ENCODE measurements at regions not wholly inside any gene's neighbourhood (a gene's known extent, or its start where the extent isn't known, plus 50 kb on each side); places are given as distances from the start of the nearest gene placed in this dataset.

DNA sequence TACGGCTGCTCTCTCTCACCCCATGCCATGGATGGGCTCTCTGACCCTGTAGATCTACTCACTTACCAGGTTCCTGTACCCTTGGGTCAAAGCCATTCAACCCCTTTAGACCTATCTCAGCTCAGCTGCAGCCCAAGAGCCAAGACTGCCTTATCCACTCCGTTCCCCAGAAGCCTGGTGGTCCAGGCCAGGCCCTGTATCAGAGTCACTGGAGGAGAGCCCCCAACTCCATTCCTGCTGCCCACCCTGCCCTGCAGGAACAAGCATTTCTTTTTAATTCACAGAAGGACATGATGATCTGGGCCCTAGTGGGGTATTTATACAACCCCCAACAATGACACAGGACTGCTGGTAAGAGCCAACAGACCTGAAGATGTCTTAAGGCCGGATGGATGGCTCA is 76.8 kb downstream of the AIPL1 start:
- Histone ChIP-seq H3K4me3 (no peak overlapping the region), H3K27me3 (ENCODE audit: control insufficient read depth in 3 of 3, insufficient read depth in 3 of 3, low read length in 2 of 3) (no peaks in the 10 kb centered on the region), H3K9me3 (ENCODE audit: control insufficient read depth in 4 of 4, insufficient read depth in 3 of 4, low read length in 3 of 4) (peaks cover 0 to 3% (median 0%) of the 10 kb centered on the region in 4 donors), H3K4me1 (ENCODE audit: control insufficient read depth in 5 of 5, insufficient read depth in 5 of 5, low read length in 5 of 5) (no peaks in the 10 kb centered on the region), H3K27ac (ENCODE audit: low read depth in 1 of 2, low read length in 1 of 2) (no peak overlapping the region), H3K9ac (ENCODE audit: insufficient read depth in 1 of 2, low read length in 2 of 2) (no peak overlapping the region), H3K36me3 (ENCODE audit: control insufficient read depth in 4 of 4, insufficient read depth in 4 of 4, low read length in 4 of 4) (no peaks in the 10 kb centered on the region)
- 74 to 94% methylated on average over 3 of the region's 3 CpGs for WGBS, 2 donors
- ATAC-seq (ENCODE audit: insufficient read depth, low FRiP score) (no peak), DNase-seq (no peak)
- TF ChIP-seq, protein P1, sequence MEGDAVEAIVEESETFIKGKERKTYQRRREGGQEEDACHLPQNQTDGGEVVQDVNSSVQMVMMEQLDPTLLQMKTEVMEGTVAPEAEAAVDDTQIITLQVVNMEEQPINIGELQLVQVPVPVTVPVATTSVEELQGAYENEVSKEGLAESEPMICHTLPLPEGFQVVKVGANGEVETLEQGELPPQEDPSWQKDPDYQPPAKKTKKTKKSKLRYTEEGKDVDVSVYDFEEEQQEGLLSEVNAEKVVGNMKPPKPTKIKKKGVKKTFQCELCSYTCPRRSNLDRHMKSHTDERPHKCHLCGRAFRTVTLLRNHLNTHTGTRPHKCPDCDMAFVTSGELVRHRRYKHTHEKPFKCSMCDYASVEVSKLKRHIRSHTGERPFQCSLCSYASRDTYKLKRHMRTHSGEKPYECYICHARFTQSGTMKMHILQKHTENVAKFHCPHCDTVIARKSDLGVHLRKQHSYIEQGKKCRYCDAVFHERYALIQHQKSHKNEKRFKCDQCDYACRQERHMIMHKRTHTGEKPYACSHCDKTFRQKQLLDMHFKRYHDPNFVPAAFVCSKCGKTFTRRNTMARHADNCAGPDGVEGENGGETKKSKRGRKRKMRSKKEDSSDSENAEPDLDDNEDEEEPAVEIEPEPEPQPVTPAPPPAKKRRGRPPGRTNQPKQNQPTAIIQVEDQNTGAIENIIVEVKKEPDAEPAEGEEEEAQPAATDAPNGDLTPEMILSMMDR (IDR thresholded peaks at IDR 0.05; ENCODE audit: control extremely low read depth, extremely low read depth): no peak

DNA sequence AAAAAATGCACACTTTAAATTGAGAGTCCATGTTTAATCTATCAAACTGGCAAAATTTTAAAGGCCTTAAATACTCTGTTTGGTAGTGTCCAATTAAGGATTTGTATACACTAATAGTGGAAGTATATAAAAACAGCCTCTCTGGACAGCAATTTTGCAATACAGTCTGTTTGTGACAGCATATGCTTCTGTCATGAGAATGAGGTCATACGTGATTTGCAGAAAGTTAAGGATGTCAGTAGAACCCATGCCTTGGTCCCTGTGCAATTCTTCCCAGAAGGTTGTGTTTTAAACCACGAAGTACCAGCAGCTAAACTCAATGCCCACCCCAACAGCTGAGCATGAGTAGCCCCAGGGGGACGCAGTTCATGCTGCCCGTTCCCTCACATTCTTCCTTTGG is 78.4 kb downstream of the AIPL1 start:
- TF ChIP-seq, protein P1 (IDR thresholded peaks at IDR 0.05; ENCODE audit: control extremely low read depth, extremely low read depth): no peak
- Histone ChIP-seq H3K9me3 (ENCODE audit: control insufficient read depth in 4 of 4, insufficient read depth in 3 of 4, low read length in 3 of 4) (peaks cover 0 to 3% (median 0%) of the 10 kb centered on the region in 4 donors), H3K36me3 (ENCODE audit: control insufficient read depth in 4 of 4, insufficient read depth in 4 of 4, low read length in 4 of 4) (no peaks in the 10 kb centered on the region), H3K9ac (ENCODE audit: insufficient read depth in 1 of 2, low read length in 2 of 2) (no peak overlapping the region), H3K4me3 (no peak overlapping the region), H3K27ac (ENCODE audit: low read depth in 1 of 2, low read length in 1 of 2) (no peak overlapping the region), H3K27me3 (ENCODE audit: control insufficient read depth in 3 of 3, insufficient read depth in 3 of 3, low read length in 2 of 3) (no peaks in the 10 kb centered on the region), H3K4me1 (ENCODE audit: control insufficient read depth in 5 of 5, insufficient read depth in 5 of 5, low read length in 5 of 5) (no peaks in the 10 kb centered on the region)
- DNase-seq (no peak), ATAC-seq (ENCODE audit: insufficient read depth, low FRiP score) (no peak)
- 73 to 83% methylated on average over 4 of the region's 4 CpGs for WGBS, 2 donors

DNA sequence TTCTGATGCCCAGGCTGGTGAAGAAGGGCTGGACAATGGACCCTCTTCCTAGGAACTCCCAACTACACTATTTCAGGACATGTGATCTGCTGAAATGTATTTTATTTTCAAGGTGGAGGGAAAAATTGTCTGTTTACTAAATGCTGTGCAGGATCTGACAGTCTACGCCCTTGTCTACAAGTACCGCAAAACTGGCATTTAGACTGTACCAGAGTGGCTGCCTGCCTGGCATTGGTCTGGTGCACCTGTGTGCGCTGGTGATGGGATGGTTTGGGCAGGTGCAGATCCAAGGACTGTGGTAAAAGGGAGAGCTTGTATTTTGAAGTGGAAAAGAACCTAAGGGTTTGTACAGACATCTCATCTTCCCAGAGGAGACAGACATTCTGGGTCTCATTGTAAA is 79.7 kb downstream of the AIPL1 start:
- TF ChIP-seq, protein P1 (IDR thresholded peaks at IDR 0.05; ENCODE audit: control extremely low read depth, extremely low read depth): no peak
- H3K27ac ChIP-seq (ENCODE audit: low read depth in 1 of 2, low read length in 1 of 2): no peak overlapping the region
- DNase-seq: no peak
- H3K4me3 ChIP-seq: no peak overlapping the region
- peaks cover 0 to 3% (median 0%) of the 10 kb centered on the region in 4 donors for H3K9me3 ChIP-seq (ENCODE audit: control insufficient read depth in 4 of 4, insufficient read depth in 3 of 4, low read length in 3 of 4)
- H3K4me1 ChIP-seq (ENCODE audit: control insufficient read depth in 5 of 5, insufficient read depth in 5 of 5, low read length in 5 of 5): no peaks in the 10 kb centered on the region
- no peak for ATAC-seq (ENCODE audit: insufficient read depth, low FRiP score)
- H3K9ac ChIP-seq (ENCODE audit: insufficient read depth in 1 of 2, low read length in 2 of 2): no peak overlapping the region
- WGBS, 2 donors: 82 to 93% methylated on average over 3 of the region's 3 CpGs
- H3K36me3 ChIP-seq (ENCODE audit: control insufficient read depth in 4 of 4, insufficient read depth in 4 of 4, low read length in 4 of 4): no peaks in the 10 kb centered on the region
- no peaks in the 10 kb centered on the region for H3K27me3 ChIP-seq (ENCODE audit: control insufficient read depth in 3 of 3, insufficient read depth in 3 of 3, low read length in 2 of 3)

Data from lung (tissue), 11 donors.